BE2C (cell line): ENCODE measurements at regions not wholly inside any gene's neighbourhood (a gene's known extent, or its start where the extent isn't known, plus 50 kb on each side); places are given as distances from the start of the nearest gene placed in this dataset.

ENCODE experiments used
- DNase-seq: peaks from one replicate; pipeline ENCODE4 v3.0.0-alpha.2; 2020
- H3K27me3 ChIP-seq: fragments of 250-450 bp; sonication (Bioruptor Pico); 2 replicates; pipeline ENCODE4 v1.5.1; 2020; ENCODE audit warnings: mild to moderate bottlenecking
- H3K36me3 ChIP-seq: fragments of 250-450 bp; sonication (Bioruptor Pico); 2 replicates; pipeline ENCODE4 v1.5.1; 2020; ENCODE audit warnings: mild to moderate bottlenecking
- H3K4me1 ChIP-seq: fragments of 250-450 bp; sonication (Bioruptor Pico); 2 replicates; pipeline ENCODE4 v1.5.1; 2020
- H3K4me3 ChIP-seq: 2 replicates; pipeline ENCODE4 v1.5.1; 2011; ENCODE audit warnings: low read depth, low read length
- H3K9me3 ChIP-seq: fragments of 250-450 bp; sonication (Bioruptor Pico); 2 replicates; pipeline ENCODE4 v1.5.1; 2020
- TF ChIP-seq, protein P1 (sequence below): IDR thresholded peaks from 2 replicates; pipeline ENCODE4 v1.5.1; 2012; ENCODE audit warnings: mild to moderate bottlenecking, low read depth, low read length

DNA sequence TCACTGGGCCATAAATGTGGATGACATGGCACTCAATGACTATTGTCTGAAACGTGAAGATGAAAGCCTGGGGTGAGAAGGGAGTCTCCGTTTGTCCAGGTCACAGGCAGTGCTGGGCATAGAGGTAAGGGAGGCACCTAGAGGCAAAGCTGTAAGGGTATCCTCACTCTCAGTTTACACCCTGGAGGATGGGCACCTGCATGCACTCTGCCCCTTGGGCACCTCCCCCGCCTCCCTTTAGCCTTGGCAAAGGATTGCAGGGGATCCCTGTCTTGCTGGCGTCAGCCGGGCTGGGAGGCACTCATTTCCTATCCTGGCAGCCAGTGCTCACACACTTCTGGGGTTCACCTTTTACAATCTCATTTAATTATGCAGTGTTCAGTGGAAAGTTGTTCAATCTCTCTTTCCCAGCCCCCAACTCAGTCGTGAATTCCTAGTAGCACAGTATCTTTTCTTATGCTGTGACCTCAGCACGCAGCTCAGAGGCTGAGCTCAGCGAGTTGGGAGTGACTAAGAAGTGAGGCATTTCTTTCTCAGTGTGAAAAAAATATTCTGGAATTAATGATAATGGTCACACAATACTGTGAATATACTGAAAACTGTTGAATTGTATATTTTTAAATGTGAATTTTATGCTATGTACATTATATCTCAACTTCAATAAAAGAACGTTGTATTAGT, 866.6 kb downstream of the BRD1 start:
- TF ChIP-seq, protein P1, sequence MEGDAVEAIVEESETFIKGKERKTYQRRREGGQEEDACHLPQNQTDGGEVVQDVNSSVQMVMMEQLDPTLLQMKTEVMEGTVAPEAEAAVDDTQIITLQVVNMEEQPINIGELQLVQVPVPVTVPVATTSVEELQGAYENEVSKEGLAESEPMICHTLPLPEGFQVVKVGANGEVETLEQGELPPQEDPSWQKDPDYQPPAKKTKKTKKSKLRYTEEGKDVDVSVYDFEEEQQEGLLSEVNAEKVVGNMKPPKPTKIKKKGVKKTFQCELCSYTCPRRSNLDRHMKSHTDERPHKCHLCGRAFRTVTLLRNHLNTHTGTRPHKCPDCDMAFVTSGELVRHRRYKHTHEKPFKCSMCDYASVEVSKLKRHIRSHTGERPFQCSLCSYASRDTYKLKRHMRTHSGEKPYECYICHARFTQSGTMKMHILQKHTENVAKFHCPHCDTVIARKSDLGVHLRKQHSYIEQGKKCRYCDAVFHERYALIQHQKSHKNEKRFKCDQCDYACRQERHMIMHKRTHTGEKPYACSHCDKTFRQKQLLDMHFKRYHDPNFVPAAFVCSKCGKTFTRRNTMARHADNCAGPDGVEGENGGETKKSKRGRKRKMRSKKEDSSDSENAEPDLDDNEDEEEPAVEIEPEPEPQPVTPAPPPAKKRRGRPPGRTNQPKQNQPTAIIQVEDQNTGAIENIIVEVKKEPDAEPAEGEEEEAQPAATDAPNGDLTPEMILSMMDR = no peak
- Histone ChIP-seq H3K9me3 (no peaks in the 10 kb centered on the region; the same call in 1 of the 2 replicates), H3K27me3 (no peaks in the 10 kb centered on the region), H3K4me3 (no peak overlapping the region), H3K4me1 (no peaks in the 10 kb centered on the region), H3K36me3 (no peaks in the 10 kb centered on the region)
- no peak for DNase-seq

DNA sequence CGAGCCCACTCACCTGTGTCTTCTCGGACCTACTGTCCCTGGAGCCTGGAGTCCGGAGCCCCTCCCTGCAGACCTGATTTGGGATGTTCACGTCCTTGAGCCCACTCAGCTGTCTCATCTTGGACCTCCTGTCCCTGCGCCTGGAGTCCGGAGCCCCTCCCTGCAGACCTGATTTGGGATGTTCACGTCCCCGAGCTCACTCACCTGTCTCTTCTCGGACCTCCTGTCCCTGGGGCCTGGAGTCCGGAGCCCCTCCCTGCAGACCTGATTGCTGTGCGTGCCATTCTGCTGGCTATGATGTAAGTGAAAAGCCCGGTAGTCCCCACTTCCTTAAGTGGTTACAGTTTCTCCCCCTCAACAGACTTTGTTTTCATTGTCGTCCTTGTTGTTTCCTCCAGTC, 867.1 kb downstream of the BRD1 start:
- TF ChIP-seq, protein P1 = no peak
- H3K27me3 ChIP-seq = no peaks in the 10 kb centered on the region
- no peaks in the 10 kb centered on the region; the same call in 1 of the 2 replicates for H3K9me3 ChIP-seq
- no peak for DNase-seq
- H3K4me1 ChIP-seq = no peaks in the 10 kb centered on the region
- no peak overlapping the region for H3K4me3 ChIP-seq
- H3K36me3 ChIP-seq = no peaks in the 10 kb centered on the region

DNA sequence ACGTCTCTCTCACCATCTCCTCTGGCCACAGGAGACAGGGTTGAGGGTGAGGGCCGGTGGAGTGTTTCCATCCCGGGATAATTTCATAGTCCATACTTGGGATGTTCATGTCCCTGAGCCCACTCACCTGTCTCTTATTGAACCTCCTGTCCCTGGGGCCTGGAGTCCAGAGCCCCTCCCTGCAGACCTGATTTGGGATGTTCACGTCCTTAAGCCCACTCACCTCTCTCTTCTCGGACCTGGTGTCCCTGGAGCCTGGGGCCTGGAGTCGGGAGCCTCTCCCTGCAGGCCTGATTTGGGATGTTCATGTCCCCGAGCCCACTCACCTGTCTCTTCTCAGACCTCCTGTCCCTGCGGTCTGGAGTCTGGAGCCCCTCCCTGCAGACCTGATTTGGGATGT, 868.2 kb downstream of the BRD1 start:
- no peaks in the 10 kb centered on the region for H3K27me3 ChIP-seq
- DNase-seq = no peak
- H3K4me1 ChIP-seq = no peaks in the 10 kb centered on the region
- H3K36me3 ChIP-seq = no peaks in the 10 kb centered on the region
- TF ChIP-seq, protein P1 = no peak
- H3K4me3 ChIP-seq = no peak overlapping the region
- no peaks in the 10 kb centered on the region; the same call in 1 of the 2 replicates for H3K9me3 ChIP-seq

DNA sequence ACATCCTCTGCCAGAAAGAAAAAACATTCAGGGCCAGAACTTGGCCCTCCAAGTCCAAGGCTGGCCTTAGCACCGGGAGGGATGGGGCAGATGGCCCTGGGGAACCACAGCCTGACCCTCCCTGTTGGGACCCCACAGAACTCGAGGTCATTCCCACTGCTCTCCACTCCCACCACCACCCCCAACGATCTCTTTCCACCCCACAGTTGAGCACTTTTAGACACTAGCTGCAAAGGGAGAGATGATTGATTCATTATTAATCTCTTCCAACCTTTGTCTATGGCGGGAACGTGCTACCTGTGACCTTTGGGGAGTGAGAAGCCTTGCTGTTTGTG, 869.7 kb downstream of the BRD1 start:
- H3K36me3 ChIP-seq = no peaks in the 10 kb centered on the region
- no peaks in the 10 kb centered on the region for H3K27me3 ChIP-seq
- no peak for DNase-seq
- no peaks in the 10 kb centered on the region for H3K4me1 ChIP-seq
- TF ChIP-seq, protein P1 = no peak
- H3K9me3 ChIP-seq = no peaks in the 10 kb centered on the region; the same call in 1 of the 2 replicates
- no peak overlapping the region for H3K4me3 ChIP-seq

DNA sequence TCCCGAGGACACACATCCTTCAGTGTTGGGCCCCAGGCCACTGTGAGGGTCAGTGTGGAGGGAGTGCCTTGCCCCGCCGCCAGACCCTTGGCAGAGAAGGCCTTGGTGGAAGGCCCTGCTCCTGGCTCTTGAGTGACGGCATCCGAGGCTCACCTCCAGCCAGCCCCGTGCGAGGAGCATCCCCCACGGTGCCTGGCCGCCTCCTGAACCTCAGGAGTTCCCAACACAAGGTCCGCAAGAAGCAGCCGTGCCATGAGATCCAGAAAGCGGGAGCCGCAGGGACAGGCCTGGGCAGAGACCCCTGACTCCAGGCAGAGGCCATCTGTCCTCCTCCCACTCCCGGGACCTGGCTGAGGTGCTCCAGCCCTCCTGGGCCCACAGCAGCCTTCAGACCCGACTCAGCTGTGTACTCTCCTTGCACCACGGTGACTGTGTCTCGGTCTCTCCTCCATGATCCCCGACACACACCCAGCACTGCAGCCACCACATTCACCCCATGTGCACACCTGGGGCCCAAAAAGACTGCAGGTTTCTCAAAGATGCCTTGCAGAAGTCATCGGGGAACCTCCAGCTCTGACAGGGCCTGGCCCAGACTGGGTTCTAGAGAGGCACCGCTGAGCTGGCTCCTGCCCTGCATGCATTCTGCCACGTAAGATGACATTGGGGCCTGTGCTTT, 870.2 kb downstream of the BRD1 start:
- no peaks in the 10 kb centered on the region for H3K4me1 ChIP-seq
- H3K9me3 ChIP-seq = no peaks in the 10 kb centered on the region; the same call in 1 of the 2 replicates
- DNase-seq = no peak
- no peak overlapping the region for H3K4me3 ChIP-seq
- no peaks in the 10 kb centered on the region for H3K36me3 ChIP-seq
- TF ChIP-seq, protein P1 = no peak
- no peaks in the 10 kb centered on the region for H3K27me3 ChIP-seq
